SK-N-SH treated with all-trans-retinoic acid at 6 μM for 48 hours (cell line): ENCODE measurements at regions not wholly inside any gene's neighbourhood (a gene's known extent, or its start where the extent isn't known, plus 50 kb on each side); places are given as distances from the start of the nearest gene placed in this dataset.

Experiments used
- ARNTL ChIP-seq: fragments of 450-650 bp; formaldehyde crosslinking; IDR thresholded peaks from 2 replicates; pipeline ENCODE4 v1.5.0; 2020; ENCODE audit warnings: low read depth, mild to moderate bottlenecking, moderate library complexity, borderline replicate concordance
- CSDC2 ChIP-seq: fragments of 250-450 bp; sonication (Bioruptor Pico); IDR thresholded peaks from 2 replicates; pipeline ENCODE4 v1.5.0; 2020; ENCODE audit warnings: mild to moderate bottlenecking, moderate library complexity
- OSR1 ChIP-seq: fragments of 250-450 bp; sonication (Bioruptor Pico); IDR thresholded peaks from 2 replicates; pipeline ENCODE4 v1.8.0; 2022; ENCODE audit warnings: moderate library complexity, mild to moderate bottlenecking, inconsistent platforms
- PPARA ChIP-seq: fragments of 250-450 bp; sonication (Bioruptor Pico); IDR thresholded peaks from 2 replicates; pipeline ENCODE4 v1.5.0; 2020; ENCODE audit warnings: mild to moderate bottlenecking, borderline replicate concordance
- TOX ChIP-seq: fragments of 250-450 bp; sonication (Bioruptor Pico); IDR thresholded peaks from 2 replicates; pipeline ENCODE4 v1.8.0; 2021; ENCODE audit warnings: mild to moderate bottlenecking, moderate library complexity, borderline replicate concordance
- ZNF565 ChIP-seq: fragments of 450-650 bp; formaldehyde crosslinking; conservative IDR thresholded peaks from 2 replicates; pipeline ENCODE4 v1.5.0; 2020; ENCODE audit warnings: low read depth, mild to moderate bottlenecking, moderate library complexity
- TF ChIP-seq, protein P1 (sequence below): fragments of 250-450 bp; sonication (Bioruptor Pico); IDR thresholded peaks from 2 replicates; pipeline ENCODE4 v1.5.1; 2020; ENCODE audit warnings: low read depth, mild to moderate bottlenecking, moderate library complexity

GRCh38 chr20:39095870-39096269 is 133.7 kb downstream of the DHX35 start:
- no peak for TF ChIP-seq TOX
- no peak for TF ChIP-seq ZNF565 (CRISPR knock-in tag)
- TF ChIP-seq OSR1 (CRISPR knock-in tag) = no peak
- TF ChIP-seq, protein P1, sequence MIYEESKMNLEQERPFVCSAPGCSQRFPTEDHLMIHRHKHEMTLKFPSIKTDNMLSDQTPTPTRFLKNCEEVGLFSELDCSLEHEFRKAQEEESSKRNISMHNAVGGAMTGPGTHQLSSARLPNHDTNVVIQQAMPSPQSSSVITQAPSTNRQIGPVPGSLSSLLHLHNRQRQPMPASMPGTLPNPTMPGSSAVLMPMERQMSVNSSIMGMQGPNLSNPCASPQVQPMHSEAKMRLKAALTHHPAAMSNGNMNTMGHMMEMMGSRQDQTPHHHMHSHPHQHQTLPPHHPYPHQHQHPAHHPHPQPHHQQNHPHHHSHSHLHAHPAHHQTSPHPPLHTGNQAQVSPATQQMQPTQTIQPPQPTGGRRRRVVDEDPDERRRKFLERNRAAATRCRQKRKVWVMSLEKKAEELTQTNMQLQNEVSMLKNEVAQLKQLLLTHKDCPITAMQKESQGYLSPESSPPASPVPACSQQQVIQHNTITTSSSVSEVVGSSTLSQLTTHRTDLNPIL (CRISPR knock-in tag) = no peak
- no peak for TF ChIP-seq CSDC2
- no peak for TF ChIP-seq ARNTL (CRISPR knock-in tag)
- no peak for TF ChIP-seq PPARA (CRISPR knock-in tag)
